Tibial artery (tissue), 4 donors: ENCODE measurements at regions not wholly inside any gene's neighbourhood (a gene's known extent, or its start where the extent isn't known, plus 50 kb on each side); places are given as distances from the start of the nearest gene placed in this dataset.

Experiments used
- DNase-seq, 2 donors: peaks; one replicate each; pipeline ENCODE4 v3.0.0-alpha.2; 2019
- H3K27ac ChIP-seq, 2 donors: fragments of 200-600 bp; sonication (generic) in 1 of 2; 1 replicate in 1 of 2; 2 replicates in 1 of 2; pipeline ENCODE4 v1.5.1; 2018 to 2019; ENCODE audit warnings: mild to moderate bottlenecking in 1 of 2
- H3K27me3 ChIP-seq, 2 donors: fragments of 200-600 bp; sonication (generic) in 1 of 2; one replicate each; pipeline versions ENCODE4 v1.5.1 to v1.6.0; 2016 to 2019
- H3K36me3 ChIP-seq, 3 donors: fragments of 200-600 bp; sonication (generic) in 2 of 3; one replicate each; pipeline ENCODE4 v1.5.1; 2016 to 2019; ENCODE audit warnings: mild to moderate bottlenecking in 2 of 3
- H3K4me1 ChIP-seq, 4 donors: fragments of 200-600 bp; sonication (generic) in 2 of 4; 1 replicate in 3 of 4; 2 replicates in 1 of 4; pipeline ENCODE4 v1.5.1; 2016 to 2019
- H3K4me3 ChIP-seq, 2 donors: fragments of 200-600 bp; sonication (generic) in 1 of 2; 1 replicate in 1 of 2; 2 replicates in 1 of 2; pipeline ENCODE4 v1.5.1; 2018 to 2019; ENCODE audit warnings: mild to moderate bottlenecking in 2 of 2
- H3K9me3 ChIP-seq, 3 donors: fragments of 200-600 bp; sonication (generic) in 1 of 3; one replicate each; pipeline ENCODE4 v1.5.1; 2016 to 2019
- intact Hi-C: fragments of 100-400 bp; cut with DNase I; formaldehyde crosslinking; loops from one replicate; pipeline ENCODE4 v1.15.0; 2023; ENCODE audit warnings: low total_unique reads
- TF ChIP-seq, protein P1 (sequence below), 2 experiments: fragments of 200-600 bp in 1 of 2; fragments of 450-650 bp in 1 of 2; IDR thresholded peaks; one replicate each; pipeline ENCODE4 v1.5.1; 2017 to 2019; ENCODE audit warnings: antibody characterized with exemption in 2 of 2, mild to moderate bottlenecking in 1 of 2, moderate library complexity in 1 of 2

DNA sequence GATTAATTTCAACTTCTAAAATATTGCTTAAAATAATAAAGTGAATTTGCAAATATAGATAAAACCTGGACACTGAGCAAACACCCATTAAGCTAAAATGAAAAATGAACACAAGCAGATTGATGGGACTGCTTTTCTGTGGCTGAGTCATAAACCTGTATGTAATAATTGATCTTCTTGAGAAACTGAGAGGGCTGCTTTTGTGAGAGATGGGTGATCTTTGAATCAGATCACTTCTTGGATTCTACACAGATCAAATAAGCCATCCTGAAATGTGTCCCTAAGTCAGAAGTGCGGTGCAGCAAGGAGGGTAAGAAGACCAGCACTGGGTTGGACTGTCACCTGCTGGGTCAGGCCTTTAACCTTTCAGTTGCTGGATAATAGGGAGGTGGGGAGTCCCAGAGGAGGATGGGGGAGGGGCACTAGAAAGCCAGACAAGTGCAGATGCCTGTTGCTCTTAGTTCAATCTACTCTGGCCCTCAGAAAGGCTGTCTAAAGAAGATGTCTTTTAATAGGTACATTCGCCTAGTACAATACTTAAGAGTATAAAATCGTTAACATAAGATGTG, 178.2 kb upstream of the NAMPT start:
- Histone ChIP-seq H3K9me3 (no peaks in the 10 kb centered on the region), H3K4me1 (peaks cover 0 to 45% (median 31%) of the 10 kb centered on the region in 4 donors), H3K36me3 (no peaks in the 10 kb centered on the region), H3K4me3 (no peak overlapping the region), H3K27me3 (no peaks in the 10 kb centered on the region), H3K27ac (peak overlapping the region in 1 of 2 donors; percentile 78)
- intact Hi-C loops, result no loop called here
- DNase-seq, result no peak
- TF ChIP-seq, protein P1, sequence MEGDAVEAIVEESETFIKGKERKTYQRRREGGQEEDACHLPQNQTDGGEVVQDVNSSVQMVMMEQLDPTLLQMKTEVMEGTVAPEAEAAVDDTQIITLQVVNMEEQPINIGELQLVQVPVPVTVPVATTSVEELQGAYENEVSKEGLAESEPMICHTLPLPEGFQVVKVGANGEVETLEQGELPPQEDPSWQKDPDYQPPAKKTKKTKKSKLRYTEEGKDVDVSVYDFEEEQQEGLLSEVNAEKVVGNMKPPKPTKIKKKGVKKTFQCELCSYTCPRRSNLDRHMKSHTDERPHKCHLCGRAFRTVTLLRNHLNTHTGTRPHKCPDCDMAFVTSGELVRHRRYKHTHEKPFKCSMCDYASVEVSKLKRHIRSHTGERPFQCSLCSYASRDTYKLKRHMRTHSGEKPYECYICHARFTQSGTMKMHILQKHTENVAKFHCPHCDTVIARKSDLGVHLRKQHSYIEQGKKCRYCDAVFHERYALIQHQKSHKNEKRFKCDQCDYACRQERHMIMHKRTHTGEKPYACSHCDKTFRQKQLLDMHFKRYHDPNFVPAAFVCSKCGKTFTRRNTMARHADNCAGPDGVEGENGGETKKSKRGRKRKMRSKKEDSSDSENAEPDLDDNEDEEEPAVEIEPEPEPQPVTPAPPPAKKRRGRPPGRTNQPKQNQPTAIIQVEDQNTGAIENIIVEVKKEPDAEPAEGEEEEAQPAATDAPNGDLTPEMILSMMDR (IDR thresholded peaks at IDR 0.05), result no peak

DNA sequence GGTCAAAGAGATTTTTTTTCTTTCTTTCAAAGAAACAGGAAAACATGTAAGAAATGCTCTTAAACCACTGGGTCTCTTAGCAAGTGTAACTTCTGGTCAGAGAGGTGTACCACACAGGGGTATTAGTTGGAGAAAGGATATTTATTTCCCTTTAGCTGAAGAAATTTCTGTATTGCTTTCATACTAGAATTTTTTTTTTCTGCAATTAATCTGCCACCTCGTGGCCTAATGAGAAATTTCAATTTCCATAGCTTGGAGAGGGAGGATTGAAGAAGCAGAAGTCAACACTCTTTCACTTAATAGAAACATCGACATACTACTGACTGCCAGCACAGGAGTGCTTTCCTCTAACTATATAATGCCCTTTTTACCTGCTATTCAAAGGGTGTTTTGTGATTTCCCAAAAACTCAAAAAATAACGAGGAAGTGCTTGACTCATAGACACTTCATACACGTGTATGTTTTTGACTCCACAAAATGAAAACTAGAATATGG, 177.6 kb upstream of the NAMPT start:
- Histone ChIP-seq H3K4me3 (no peak overlapping the region), H3K4me1 (peaks cover 0 to 43% (median 30%) of the 10 kb centered on the region in 4 donors), H3K9me3 (no peaks in the 10 kb centered on the region), H3K36me3 (no peaks in the 10 kb centered on the region), H3K27me3 (no peaks in the 10 kb centered on the region), H3K27ac (no peak overlapping the region)
- TF ChIP-seq, protein P1 (IDR thresholded peaks at IDR 0.05), result peak; percentile 57 to 77
- no peak for DNase-seq
- intact Hi-C loops, result no loop called here

DNA sequence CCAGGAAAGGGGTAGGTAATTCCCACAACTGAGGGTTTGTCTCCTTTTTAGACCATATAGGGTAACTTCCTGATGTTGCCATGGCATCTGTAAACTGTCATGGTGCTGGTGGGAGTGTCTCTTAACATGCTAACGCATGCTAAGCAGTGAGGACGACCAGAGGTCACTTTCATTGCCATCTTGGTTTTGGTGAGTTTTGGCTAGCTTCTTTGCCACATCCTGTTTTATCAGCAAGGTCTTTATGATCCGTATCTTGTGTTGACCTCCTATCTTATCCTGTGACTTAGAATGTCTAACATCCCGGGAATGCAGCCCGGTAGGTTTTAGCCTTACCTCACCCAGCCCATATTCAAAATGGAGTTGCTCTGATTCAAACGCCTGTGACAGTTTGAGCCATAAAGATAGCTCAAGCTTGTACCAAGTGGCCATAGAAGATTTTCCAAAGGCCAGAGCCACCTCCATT, 176.0 kb upstream of the NAMPT start:
- H3K27ac ChIP-seq, result no peak overlapping the region
- intact Hi-C loops, result loop anchor here (2.0 kb wide), 1 partner anchor 288 kb away; no protein-coding TSS in a partner anchor

DNA sequence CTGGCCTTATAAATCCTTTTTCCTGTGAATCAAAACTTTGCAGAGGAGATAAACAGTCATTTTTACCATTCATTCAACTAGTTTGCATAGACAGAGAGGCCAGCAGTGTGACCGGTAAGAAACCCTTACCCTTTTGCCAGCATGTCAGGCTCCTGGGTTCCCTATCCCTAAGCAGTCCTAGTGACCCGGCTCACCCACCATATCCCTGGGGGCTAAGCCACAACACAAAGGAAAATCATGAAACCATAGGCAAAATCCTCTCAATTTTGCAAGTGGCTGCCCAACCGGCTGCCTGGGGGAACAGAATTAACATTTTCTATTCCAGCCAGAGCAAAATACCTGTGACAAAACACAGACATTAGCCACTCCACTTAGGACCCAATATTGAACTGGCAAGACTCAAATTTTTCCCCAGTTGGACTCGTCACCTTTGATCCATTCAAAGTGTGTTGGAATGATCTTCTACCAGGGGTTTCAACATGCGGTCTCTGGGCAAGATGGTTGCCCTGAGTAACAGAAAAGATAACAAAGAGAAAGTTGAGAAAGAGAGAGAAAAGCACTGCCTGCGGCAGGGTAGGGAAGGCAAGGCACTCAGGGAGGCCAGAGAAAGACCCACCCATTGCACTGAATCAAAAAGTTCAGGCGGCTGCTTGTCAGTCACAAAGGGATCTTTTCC, 174.8 kb upstream of the NAMPT start:
- no peak for DNase-seq
- intact Hi-C loops, result loop anchor here (2.0 kb wide), 1 partner anchor 287 kb away; no protein-coding TSS in a partner anchor
- Histone ChIP-seq H3K36me3 (no peaks in the 10 kb centered on the region), H3K27me3 (no peaks in the 10 kb centered on the region), H3K4me1 (peaks cover 0 to 14% (median 9%) of the 10 kb centered on the region in 4 donors), H3K27ac (no peak overlapping the region), H3K4me3 (no peak overlapping the region), H3K9me3 (no peaks in the 10 kb centered on the region)
- TF ChIP-seq, protein P1 (IDR thresholded peaks at IDR 0.05), result no peak

More for the DNA sequence above, 176.0 kb upstream of the NAMPT start:
- Histone ChIP-seq H3K4me1 (peaks cover 0 to 27% (median 20%) of the 10 kb centered on the region in 4 donors), H3K9me3 (no peaks in the 10 kb centered on the region), H3K4me3 (no peak overlapping the region), H3K27me3 (no peaks in the 10 kb centered on the region), H3K36me3 (no peaks in the 10 kb centered on the region)
- TF ChIP-seq, protein P1 (IDR thresholded peaks at IDR 0.05), result no peak
- no peak for DNase-seq

DNA sequence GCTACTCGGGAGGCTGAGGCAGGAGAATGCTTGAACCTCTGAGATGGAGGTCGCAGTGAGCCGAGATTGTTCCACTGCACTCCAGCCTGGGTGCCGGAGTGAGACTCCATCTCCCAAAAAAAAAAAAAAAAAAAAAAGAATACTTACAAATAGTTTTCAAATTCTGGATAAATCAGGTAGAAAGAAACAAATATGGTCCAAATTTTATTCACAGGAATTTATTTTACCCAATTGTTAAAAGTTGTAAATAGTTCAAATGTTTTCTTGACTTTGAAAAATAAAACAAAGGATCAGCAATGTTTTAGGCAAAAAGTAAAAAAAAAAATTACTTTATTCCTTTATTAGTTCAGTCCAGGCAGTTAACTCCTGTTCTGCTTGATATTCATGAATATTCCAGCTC, 172.9 kb upstream of the NAMPT start:
- intact Hi-C loops, result no loop called here
- no peaks in the 10 kb centered on the region for H3K27me3 ChIP-seq
- H3K9me3 ChIP-seq, result no peaks in the 10 kb centered on the region
- TF ChIP-seq, protein P1 (IDR thresholded peaks at IDR 0.05), result no peak
- peaks cover 0 to 9% (median 6%) of the 10 kb centered on the region in 4 donors for H3K4me1 ChIP-seq
- DNase-seq, result no peak
- no peak overlapping the region for H3K4me3 ChIP-seq
- H3K36me3 ChIP-seq, result no peaks in the 10 kb centered on the region
- H3K27ac ChIP-seq, result no peak overlapping the region
